ENCODE measurements at regions not wholly inside any gene's neighbourhood (a gene's known extent, or its start where the extent isn't known, plus 50 kb on each side); places are given as distances from the start of the nearest gene placed in this dataset.

- H3K4me3 ChIP-seq (replicated peaks in 1 of 2; ENCODE audit: low read depth in 2 of 2, low read length in 2 of 2) = no peak overlapping the region
- DNase-seq (ENCODE audit: low read depth in 2 of 2) = no peak
- no peak for TF ChIP-seq CTCF (IDR thresholded peaks at IDR 0.05; ENCODE audit: low read depth, low read length)
Observed at GRCh38 chr7:4566714-4567113, 115.4 kb upstream of the FOXK1 start.

GRCh38 chr7:4574851-4575250 lies 107.2 kb upstream of the FOXK1 start:
- TF ChIP-seq CTCF (IDR thresholded peaks at IDR 0.05; ENCODE audit: low read depth, low read length) = no peak
- DNase-seq (ENCODE audit: low read depth in 2 of 2) = no peak
- H3K4me3 ChIP-seq (replicated peaks in 1 of 2; ENCODE audit: low read depth in 2 of 2, low read length in 2 of 2) = no peak overlapping the region

GRCh38 chr7:4575254-4575653 lies 106.8 kb upstream of the FOXK1 start:
- no peak overlapping the region for H3K4me3 ChIP-seq (replicated peaks in 1 of 2; ENCODE audit: low read depth in 2 of 2, low read length in 2 of 2)
- TF ChIP-seq CTCF (IDR thresholded peaks at IDR 0.05; ENCODE audit: low read depth, low read length) = no peak
- DNase-seq (ENCODE audit: low read depth in 2 of 2) = no peak

GRCh38 chr7:4602905-4603842 lies 78.9 kb upstream of the FOXK1 start:
- no peak overlapping the region for H3K4me3 ChIP-seq (replicated peaks in 1 of 2; ENCODE audit: low read depth in 2 of 2, low read length in 2 of 2)
- DNase-seq (ENCODE audit: low read depth in 2 of 2) = no peak
- TF ChIP-seq CTCF (IDR thresholded peaks at IDR 0.05; ENCODE audit: low read depth, low read length) = no peak

GRCh38 chr7:4603843-4604231 lies 78.3 kb upstream of the FOXK1 start:
- H3K4me3 ChIP-seq (replicated peaks in 1 of 2; ENCODE audit: low read depth in 2 of 2, low read length in 2 of 2) = no peak overlapping the region
- no peak for TF ChIP-seq CTCF (IDR thresholded peaks at IDR 0.05; ENCODE audit: low read depth, low read length)
- DNase-seq (ENCODE audit: low read depth in 2 of 2) = no peak

GRCh38 chr7:4604456-4604940 lies 77.6 kb upstream of the FOXK1 start:
- no peak overlapping the region for H3K4me3 ChIP-seq (replicated peaks in 1 of 2; ENCODE audit: low read depth in 2 of 2, low read length in 2 of 2)
- no peak for TF ChIP-seq CTCF (IDR thresholded peaks at IDR 0.05; ENCODE audit: low read depth, low read length)
- DNase-seq (ENCODE audit: low read depth in 2 of 2) = no peak

Data from cardiac fibroblast (primary cell).